ENCODE measurements at regions not wholly inside any gene's neighbourhood (a gene's known extent, or its start where the extent isn't known, plus 50 kb on each side); places are given as distances from the start of the nearest gene placed in this dataset.

- intact Hi-C loops (cut with micrococcal nuclease; ENCODE audit: unreplicated experiment): loop anchor here (10.0 kb wide), 1 partner anchor 60 kb away; no protein-coding TSS in a partner anchor
- Histone ChIP-seq H3K27me3 (replicated peaks; ENCODE audit: insufficient read depth, low read depth, low read length, poor library complexity) (no peaks in the 10 kb centered on the region), H3K36me3 (ENCODE audit: insufficient read depth, low read length, poor library complexity, severe bottlenecking) (no peaks in the 10 kb centered on the region), H3K4me3 (ENCODE audit: low read depth, low read length, poor library complexity, severe bottlenecking) (no peak overlapping the region), H3K4me1 (ENCODE audit: insufficient read depth, low read length, poor library complexity, severe bottlenecking) (no peaks in the 10 kb centered on the region), H3K27ac (ENCODE audit: low read depth, low read length, poor library complexity, severe bottlenecking) (no peak overlapping the region), H3K9me3 (ENCODE audit: low read depth, low read length, poor library complexity, severe bottlenecking) (no peaks in the 10 kb centered on the region)
- CTCF ChIA-PET: no interaction called here
- TF ChIP-seq CTCF (conservative IDR thresholded peaks at IDR 0.05; ENCODE audit: low read depth, low read length) (no peak), EZH2 (IDR thresholded peaks at IDR 0.05; ENCODE audit: borderline replicate concordance, low read depth, low read length, poor library complexity, severe bottlenecking) (no peak)
- no TSS peak for BruUV-seq (replicated peaks)
- DNase-seq (ENCODE audit: low spot score): no peak
- POLR2A ChIA-PET (ENCODE audit: low non-redundant PET): no interaction called here
These were observed 450.7 kb upstream of the SLC14A2 start for GRCh38 chr18:45164551-45164950.

GRCh38 chr18:45165176-45165713 lies 450.0 kb upstream of the SLC14A2 start:
- POLR2A ChIA-PET (ENCODE audit: low non-redundant PET): no interaction called here
- BruUV-seq (replicated peaks): no TSS peak
- H3K36me3 ChIP-seq (ENCODE audit: insufficient read depth, low read length, poor library complexity, severe bottlenecking): no peaks in the 10 kb centered on the region
- H3K27me3 ChIP-seq (replicated peaks; ENCODE audit: insufficient read depth, low read depth, low read length, poor library complexity): no peaks in the 10 kb centered on the region
- no peaks in the 10 kb centered on the region for H3K9me3 ChIP-seq (ENCODE audit: low read depth, low read length, poor library complexity, severe bottlenecking)
- H3K4me1 ChIP-seq (ENCODE audit: insufficient read depth, low read length, poor library complexity, severe bottlenecking): no peaks in the 10 kb centered on the region
- no peak for DNase-seq (ENCODE audit: low spot score)
- no peak overlapping the region for H3K4me3 ChIP-seq (ENCODE audit: low read depth, low read length, poor library complexity, severe bottlenecking)
- no peak for TF ChIP-seq EZH2 (IDR thresholded peaks at IDR 0.05; ENCODE audit: borderline replicate concordance, low read depth, low read length, poor library complexity, severe bottlenecking)
- no peak for TF ChIP-seq CTCF (conservative IDR thresholded peaks at IDR 0.05; ENCODE audit: low read depth, low read length)
- intact Hi-C loops (cut with micrococcal nuclease; ENCODE audit: unreplicated experiment): loop anchor here (10.0 kb wide), 1 partner anchor 60 kb away; no protein-coding TSS in a partner anchor
- CTCF ChIA-PET: no interaction called here
- H3K27ac ChIP-seq (ENCODE audit: low read depth, low read length, poor library complexity, severe bottlenecking): no peak overlapping the region

DNA sequence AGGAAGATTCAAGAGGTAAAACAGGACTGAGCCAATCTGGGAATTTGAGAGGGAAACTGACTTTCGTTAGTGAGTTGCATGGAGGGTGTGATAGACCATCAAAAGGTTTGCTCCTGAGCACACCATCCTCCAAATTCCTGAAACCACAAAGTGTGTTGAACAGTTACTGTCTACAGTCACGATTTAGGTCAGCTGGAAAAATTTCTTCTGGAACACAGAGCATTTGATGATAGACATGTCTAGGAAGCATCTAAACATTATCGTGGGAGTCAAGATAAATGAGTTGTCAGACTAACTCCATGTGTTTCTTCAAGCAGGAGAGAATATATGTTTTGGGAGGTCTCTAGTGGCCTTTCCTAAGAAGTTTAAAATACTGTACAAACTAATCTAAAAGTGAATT lies 449.4 kb upstream of the SLC14A2 start:
- intact Hi-C loops (cut with micrococcal nuclease; ENCODE audit: unreplicated experiment): loop anchor here (10.0 kb wide), 1 partner anchor 59 kb away; no protein-coding TSS in a partner anchor
- H3K9me3 ChIP-seq (ENCODE audit: low read depth, low read length, poor library complexity, severe bottlenecking): no peaks in the 10 kb centered on the region
- H3K4me3 ChIP-seq (ENCODE audit: low read depth, low read length, poor library complexity, severe bottlenecking): no peak overlapping the region
- BruUV-seq (replicated peaks): no TSS peak
- H3K27ac ChIP-seq (ENCODE audit: low read depth, low read length, poor library complexity, severe bottlenecking): no peak overlapping the region
- no peaks in the 10 kb centered on the region for H3K27me3 ChIP-seq (replicated peaks; ENCODE audit: insufficient read depth, low read depth, low read length, poor library complexity)
- no peaks in the 10 kb centered on the region for H3K36me3 ChIP-seq (ENCODE audit: insufficient read depth, low read length, poor library complexity, severe bottlenecking)
- CTCF ChIA-PET: no interaction called here
- POLR2A ChIA-PET (ENCODE audit: low non-redundant PET): no interaction called here
- TF ChIP-seq EZH2 (IDR thresholded peaks at IDR 0.05; ENCODE audit: borderline replicate concordance, low read depth, low read length, poor library complexity, severe bottlenecking) (no peak), CTCF (conservative IDR thresholded peaks at IDR 0.05; ENCODE audit: low read depth, low read length) (no peak)
- DNase-seq (ENCODE audit: low spot score): no peak
- no peaks in the 10 kb centered on the region for H3K4me1 ChIP-seq (ENCODE audit: insufficient read depth, low read length, poor library complexity, severe bottlenecking)

Measured in A673 (cell line).